SU-DHL-6 (cell line): ENCODE measurements at regions not wholly inside any gene's neighbourhood (a gene's known extent, or its start where the extent isn't known, plus 50 kb on each side); places are given as distances from the start of the nearest gene placed in this dataset.

Experiments used
- EZH2phosphoT487 ChIP-seq: fragments of 200-600 bp; sonication (generic), shearing (Covaris generic); conservative IDR thresholded peaks from 2 replicates; pipeline ENCODE4 v1.6.1; 2018; ENCODE audit warnings: mild to moderate bottlenecking, antibody characterized with exemption, low read length, moderate library complexity, mixed read lengths
- TF ChIP-seq, protein P1 (sequence below): fragments of 200-600 bp; sonication (generic); IDR thresholded peaks from one replicate; pipeline ENCODE4 v1.5.1; 2017; ENCODE audit warnings: antibody characterized with exemption, mild to moderate bottlenecking, low read length, moderate library complexity; ENCODE audit not compliant: insufficient read depth, poor library complexity, severe bottlenecking

DNA sequence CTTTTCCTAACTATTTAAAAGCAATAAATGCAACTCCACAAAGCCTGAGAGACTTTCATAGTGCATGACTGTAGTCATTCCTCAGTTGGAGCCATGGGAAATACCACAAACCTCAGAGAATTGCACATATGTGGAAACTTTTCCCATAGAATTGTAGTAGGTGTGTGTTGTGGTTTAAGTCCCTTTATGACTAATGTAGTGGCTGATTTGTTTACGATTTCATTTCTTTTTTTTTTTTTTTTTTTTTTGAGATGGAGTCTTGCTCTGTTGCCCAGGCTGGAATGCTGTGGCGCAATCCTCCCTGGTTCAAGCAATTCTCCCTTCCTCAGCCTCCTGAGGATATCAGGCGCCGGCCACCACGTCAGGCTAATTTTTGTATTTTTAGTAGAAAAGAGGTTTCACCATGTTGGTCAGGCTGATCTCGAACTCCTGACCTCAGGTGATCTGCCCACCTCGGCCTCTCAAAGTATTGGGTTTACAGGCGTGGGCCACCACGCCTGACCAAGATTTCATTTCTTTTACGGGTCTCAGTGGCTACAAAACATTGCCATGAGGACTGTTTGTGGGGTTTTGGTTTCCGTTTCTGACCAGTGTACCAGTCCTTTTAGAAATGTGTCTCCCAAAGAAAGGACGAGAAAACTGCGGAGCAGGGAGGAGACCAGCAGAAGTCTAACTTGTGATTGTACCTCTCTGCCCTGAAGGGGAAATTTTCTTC, 212.1 kb upstream of the MARCKS start:
- TF ChIP-seq, protein P1, sequence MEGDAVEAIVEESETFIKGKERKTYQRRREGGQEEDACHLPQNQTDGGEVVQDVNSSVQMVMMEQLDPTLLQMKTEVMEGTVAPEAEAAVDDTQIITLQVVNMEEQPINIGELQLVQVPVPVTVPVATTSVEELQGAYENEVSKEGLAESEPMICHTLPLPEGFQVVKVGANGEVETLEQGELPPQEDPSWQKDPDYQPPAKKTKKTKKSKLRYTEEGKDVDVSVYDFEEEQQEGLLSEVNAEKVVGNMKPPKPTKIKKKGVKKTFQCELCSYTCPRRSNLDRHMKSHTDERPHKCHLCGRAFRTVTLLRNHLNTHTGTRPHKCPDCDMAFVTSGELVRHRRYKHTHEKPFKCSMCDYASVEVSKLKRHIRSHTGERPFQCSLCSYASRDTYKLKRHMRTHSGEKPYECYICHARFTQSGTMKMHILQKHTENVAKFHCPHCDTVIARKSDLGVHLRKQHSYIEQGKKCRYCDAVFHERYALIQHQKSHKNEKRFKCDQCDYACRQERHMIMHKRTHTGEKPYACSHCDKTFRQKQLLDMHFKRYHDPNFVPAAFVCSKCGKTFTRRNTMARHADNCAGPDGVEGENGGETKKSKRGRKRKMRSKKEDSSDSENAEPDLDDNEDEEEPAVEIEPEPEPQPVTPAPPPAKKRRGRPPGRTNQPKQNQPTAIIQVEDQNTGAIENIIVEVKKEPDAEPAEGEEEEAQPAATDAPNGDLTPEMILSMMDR, result no peak
- no peak for TF ChIP-seq EZH2phosphoT487
